HCEC 1CT (cell line): ENCODE measurements at regions not wholly inside any gene's neighbourhood (a gene's known extent, or its start where the extent isn't known, plus 50 kb on each side); places are given as distances from the start of the nearest gene placed in this dataset.
A peak's percentile ranks its signal among the peaks of the same experiment; 100 is the strongest.

Experiments
- DNase-seq: peaks from one replicate; pipeline ENCODE4 v3.0.0-alpha.2; 2017

- DNase-seq: no peak
Observed at GRCh38 chr5:98638111-98638510, 135.4 kb upstream of the RGMB start.

- no peak for DNase-seq
Observed at GRCh38 chr5:98638701-98639100, 134.8 kb upstream of the RGMB start.

GRCh38 chr5:98639274-98639673, 134.2 kb upstream of the RGMB start:
- no peak for DNase-seq

- DNase-seq: no peak
Observed at GRCh38 chr5:98641671-98642070, 131.8 kb upstream of the RGMB start.

GRCh38 chr5:98643569-98643968, 129.9 kb upstream of the RGMB start:
- no peak for DNase-seq

- no peak for DNase-seq
Observed at GRCh38 chr5:98651715-98652114, 121.7 kb upstream of the RGMB start.

GRCh38 chr5:98656125-98656795, 117.2 kb upstream of the RGMB start:
- DNase-seq: no peak

- no peak for DNase-seq
Observed at GRCh38 chr5:98656796-98657195, 116.7 kb upstream of the RGMB start.

GRCh38 chr5:98657559-98657958, 115.9 kb upstream of the RGMB start:
- DNase-seq: no peak

- DNase-seq: no peak
Observed at GRCh38 chr5:98663521-98663920, 109.9 kb upstream of the RGMB start.

- no peak for DNase-seq
Observed at GRCh38 chr5:98664736-98665135, 108.7 kb upstream of the RGMB start.

GRCh38 chr5:98679963-98680362, 93.5 kb upstream of the RGMB start:
- DNase-seq: no peak

GRCh38 chr5:98690002-98690401, 83.5 kb upstream of the RGMB start:
- no peak for DNase-seq

- DNase-seq: no peak
Observed at GRCh38 chr5:98694902-98695301, 78.6 kb upstream of the RGMB start.

GRCh38 chr5:98698359-98698758, 75.1 kb upstream of the RGMB start:
- DNase-seq: no peak

- no peak for DNase-seq
Observed at GRCh38 chr5:98700730-98701129, 72.7 kb upstream of the RGMB start.

GRCh38 chr5:98705841-98706240, 67.6 kb upstream of the RGMB start:
- no peak for DNase-seq

- no peak for DNase-seq
Observed at GRCh38 chr5:98709681-98710080, 63.8 kb upstream of the RGMB start.

GRCh38 chr5:98713027-98713426, 60.4 kb upstream of the RGMB start:
- peak; percentile 78 for DNase-seq

- DNase-seq: no peak
Observed at GRCh38 chr5:98713856-98714255, 59.6 kb upstream of the RGMB start.

- DNase-seq: no peak
Observed at GRCh38 chr5:98714710-98715288, 58.7 kb upstream of the RGMB start.

- peak; percentile 23 for DNase-seq
Observed at GRCh38 chr5:98721231-98721928, 52.1 kb upstream of the RGMB start.

- no peak for DNase-seq
Observed at GRCh38 chr5:98722188-98722587, 51.3 kb upstream of the RGMB start.

GRCh38 chr5:98723061-98723460, 50.4 kb upstream of the RGMB start:
- no peak for DNase-seq
